ENCODE measurements at regions not wholly inside any gene's neighbourhood (a gene's known extent, or its start where the extent isn't known, plus 50 kb on each side); places are given as distances from the start of the nearest gene placed in this dataset.

DNA sequence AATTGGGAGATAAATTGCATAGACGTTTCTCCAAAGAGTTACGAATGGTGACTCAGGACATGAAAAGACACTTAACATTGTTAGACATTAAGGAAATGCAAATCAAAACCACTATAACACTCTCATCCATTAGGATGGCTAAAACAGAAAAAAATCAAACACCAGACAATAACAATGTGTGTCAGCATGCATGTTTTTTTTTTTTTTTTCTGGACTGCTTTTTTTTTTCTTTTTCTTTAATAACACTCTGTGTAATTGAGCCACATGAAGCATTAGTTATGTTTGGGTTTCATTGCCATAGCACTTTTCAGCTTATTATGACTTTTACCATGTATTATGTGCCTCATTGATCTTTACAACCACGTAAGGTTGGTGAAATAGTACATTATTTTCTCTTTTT is 95.0 kb downstream of the NFKBIZ start:
- TF ChIP-seq POLR2A (IDR thresholded peaks at IDR 0.05; ENCODE audit: low read length): no peak
- no peak for TF ChIP-seq GATA1 (IDR thresholded peaks at IDR 0.05; ENCODE audit: low read depth, low read length)

All from erythroblast (primary cell).